ENCODE measurements at regions not wholly inside any gene's neighbourhood (a gene's known extent, or its start where the extent isn't known, plus 50 kb on each side); places are given as distances from the start of the nearest gene placed in this dataset.

GRCh38 chr16:86042996-86043725 is 144.2 kb downstream of the IRF8 start:
- DNase-seq: no peak

- peak; percentile 13 for DNase-seq
These were observed 145.3 kb downstream of the IRF8 start for GRCh38 chr16:86044241-86044671.

GRCh38 chr16:86044881-86045590 is 146.1 kb downstream of the IRF8 start:
- DNase-seq: peak; percentile 49

GRCh38 chr16:86045591-86045971 is 146.6 kb downstream of the IRF8 start:
- DNase-seq: no peak

GRCh38 chr16:86046026-86046425 is 147.1 kb downstream of the IRF8 start:
- no peak for DNase-seq

- DNase-seq: no peak
These were observed 147.8 kb downstream of the IRF8 start for GRCh38 chr16:86046667-86047270.

GRCh38 chr16:86048221-86048620 is 149.3 kb downstream of the IRF8 start:
- DNase-seq: no peak

- DNase-seq: no peak
These were observed 150.1 kb downstream of the IRF8 start for GRCh38 chr16:86048882-86049585.

GRCh38 chr16:86049641-86050040 is 150.7 kb downstream of the IRF8 start:
- DNase-seq: no peak

GRCh38 chr16:86050111-86050510 is 151.1 kb downstream of the IRF8 start:
- no peak for DNase-seq

- DNase-seq: no peak
These were observed 151.8 kb downstream of the IRF8 start for GRCh38 chr16:86050591-86051367.

GRCh38 chr16:86051368-86052114 is 152.6 kb downstream of the IRF8 start:
- no peak for DNase-seq

- DNase-seq: no peak
These were observed 153.2 kb downstream of the IRF8 start for GRCh38 chr16:86052115-86052670.

GRCh38 chr16:86052926-86053325 is 154.0 kb downstream of the IRF8 start:
- DNase-seq: no peak

- no peak for DNase-seq
These were observed 160.6 kb downstream of the IRF8 start for GRCh38 chr16:86059253-86060171.

- no peak for DNase-seq
These were observed 161.7 kb downstream of the IRF8 start for GRCh38 chr16:86060381-86061317.

GRCh38 chr16:86061318-86061695 is 162.3 kb downstream of the IRF8 start:
- no peak for DNase-seq

- DNase-seq: no peak
These were observed 162.8 kb downstream of the IRF8 start for GRCh38 chr16:86061721-86062120.

GRCh38 chr16:86062271-86062965 is 163.5 kb downstream of the IRF8 start:
- DNase-seq: no peak

Measured in CD4-positive, alpha-beta T cell treated with Interleukin-21 for 1 hour (primary cell).